Stimulated activated naive CD8-positive, alpha-beta T cell treated with anti-CD3 and anti-CD28 coated beads, Interleukin-15, amount 100 ng/mL, for 72 hours (primary cell): ENCODE measurements at regions not wholly inside any gene's neighbourhood (a gene's known extent, or its start where the extent isn't known, plus 50 kb on each side); places are given as distances from the start of the nearest gene placed in this dataset.

ENCODE experiments used
- ATAC-seq: fragments of 150-1000 bp; cut with Tn5 transposase; 2 replicates; pipeline ENCODE4 v1.10.0; 2021; ENCODE audit warnings: mild to moderate bottlenecking, moderate library complexity
- DNase-seq, 2 donors: peaks; one replicate each; pipeline ENCODE4 v3.0.0; 2021 to 2022
- H3K27ac Mint-ChIP-seq, 2 donors: one replicate each; pipeline ENCODE4 v1.8.0; 2022; ENCODE audit warnings: mild to moderate bottlenecking in 2 of 2, mixed read lengths in 2 of 2, moderate library complexity in 2 of 2
- H3K27me3 Mint-ChIP-seq: one replicate; pipeline ENCODE4 v1.8.0; 2022; ENCODE audit warnings: mixed read lengths
- H3K4me1 Mint-ChIP-seq: one replicate; pipeline ENCODE4 v1.8.0; 2022; ENCODE audit warnings: mild to moderate bottlenecking, mixed read lengths
- H3K4me3 Mint-ChIP-seq, 2 donors: one replicate each; pipeline ENCODE4 v1.8.0; 2022; ENCODE audit warnings: mild to moderate bottlenecking in 2 of 2, mixed read lengths in 2 of 2, moderate library complexity in 1 of 2
- H3K9me3 Mint-ChIP-seq, 2 donors: one replicate each; pipeline ENCODE4 v1.8.0; 2022; ENCODE audit warnings: mixed read lengths in 2 of 2

- no peak for ATAC-seq
- Mint-ChIP-seq H3K4me3 (no peak overlapping the region), H3K27me3 (peaks cover 15% of the 10 kb centered on the region), H3K9me3 (no peaks in the 10 kb centered on the region), H3K27ac (no peak overlapping the region), H3K4me1 (peaks cover 17% of the 10 kb centered on the region)
- DNase-seq = no peak
These were observed 446.5 kb downstream of the BCL11A start for GRCh38 chr2:60106836-60107529.

GRCh38 chr2:60105906-60106305 is 447.5 kb downstream of the BCL11A start:
- DNase-seq (no peak), ATAC-seq (no peak)
- Mint-ChIP-seq H3K9me3 (no peaks in the 10 kb centered on the region), H3K27me3 (peaks cover 15% of the 10 kb centered on the region), H3K27ac (no peak overlapping the region), H3K4me1 (peaks cover 17% of the 10 kb centered on the region), H3K4me3 (no peak overlapping the region)

- DNase-seq (peak in 1 of 2 donors; percentile 11), ATAC-seq (peak; percentile 88)
- Mint-ChIP-seq H3K27me3 (peaks cover 15% of the 10 kb centered on the region), H3K4me3 (peak overlapping the region; percentile 52 to 56), H3K27ac (peak overlapping the region in 1 of 2 donors; percentile 1), H3K4me1 (peaks cover 17% of the 10 kb centered on the region), H3K9me3 (no peaks in the 10 kb centered on the region)
These were observed 448.6 kb downstream of the BCL11A start for GRCh38 chr2:60104514-60105505.

- Mint-ChIP-seq H3K4me1 (peaks cover 10% of the 10 kb centered on the region), H3K27me3 (no peaks in the 10 kb centered on the region), H3K4me3 (no peak overlapping the region), H3K9me3 (no peaks in the 10 kb centered on the region), H3K27ac (no peak overlapping the region)
- ATAC-seq = no peak
- no peak for DNase-seq
These were observed 453.4 kb downstream of the BCL11A start for GRCh38 chr2:60100034-60100433.

GRCh38 chr2:60098996-60099395 is 454.5 kb downstream of the BCL11A start:
- H3K27me3 Mint-ChIP-seq = no peaks in the 10 kb centered on the region
- ATAC-seq = no peak
- no peaks in the 10 kb centered on the region for H3K4me1 Mint-ChIP-seq
- H3K27ac Mint-ChIP-seq = no peak overlapping the region
- H3K9me3 Mint-ChIP-seq = no peaks in the 10 kb centered on the region
- H3K4me3 Mint-ChIP-seq = no peak overlapping the region
- no peak for DNase-seq

GRCh38 chr2:60097298-60097697 is 456.2 kb downstream of the BCL11A start:
- Mint-ChIP-seq H3K4me1 (no peaks in the 10 kb centered on the region), H3K27ac (no peak overlapping the region), H3K27me3 (no peaks in the 10 kb centered on the region), H3K4me3 (no peak overlapping the region), H3K9me3 (no peaks in the 10 kb centered on the region)
- no peak for DNase-seq
- no peak for ATAC-seq

GRCh38 chr2:60096556-60096955 is 456.9 kb downstream of the BCL11A start:
- H3K27ac Mint-ChIP-seq = no peak overlapping the region
- no peaks in the 10 kb centered on the region for H3K9me3 Mint-ChIP-seq
- H3K4me1 Mint-ChIP-seq = no peaks in the 10 kb centered on the region
- DNase-seq (no peak), ATAC-seq (no peak)
- no peak overlapping the region for H3K4me3 Mint-ChIP-seq
- H3K27me3 Mint-ChIP-seq = no peaks in the 10 kb centered on the region

- H3K9me3 Mint-ChIP-seq = no peaks in the 10 kb centered on the region
- H3K27me3 Mint-ChIP-seq = no peaks in the 10 kb centered on the region
- H3K4me1 Mint-ChIP-seq = no peaks in the 10 kb centered on the region
- ATAC-seq (no peak), DNase-seq (no peak)
- H3K27ac Mint-ChIP-seq = no peak overlapping the region
- no peak overlapping the region for H3K4me3 Mint-ChIP-seq
These were observed 457.6 kb downstream of the BCL11A start for GRCh38 chr2:60095903-60096302.

GRCh38 chr2:60095202-60095815 is 458.1 kb downstream of the BCL11A start:
- Mint-ChIP-seq H3K4me1 (no peaks in the 10 kb centered on the region), H3K27ac (no peak overlapping the region), H3K9me3 (no peaks in the 10 kb centered on the region), H3K27me3 (no peaks in the 10 kb centered on the region), H3K4me3 (no peak overlapping the region)
- no peak for ATAC-seq
- DNase-seq = no peak

GRCh38 chr2:60094450-60094929 is 459.0 kb downstream of the BCL11A start:
- Mint-ChIP-seq H3K27me3 (no peaks in the 10 kb centered on the region), H3K9me3 (no peaks in the 10 kb centered on the region), H3K27ac (no peak overlapping the region), H3K4me3 (no peak overlapping the region), H3K4me1 (no peaks in the 10 kb centered on the region)
- ATAC-seq = no peak
- DNase-seq = no peak

GRCh38 chr2:60092781-60093180 is 460.7 kb downstream of the BCL11A start:
- Mint-ChIP-seq H3K9me3 (no peaks in the 10 kb centered on the region), H3K4me3 (no peak overlapping the region), H3K27me3 (no peaks in the 10 kb centered on the region), H3K4me1 (no peaks in the 10 kb centered on the region), H3K27ac (peak overlapping the region in 1 of 2 donors; percentile 10)
- DNase-seq (no peak), ATAC-seq (no peak)

- no peak for DNase-seq
These were observed 461.6 kb downstream of the BCL11A start for GRCh38 chr2:60091894-60092293.

GRCh38 chr2:60091266-60091665 is 462.2 kb downstream of the BCL11A start:
- Mint-ChIP-seq H3K4me1 (no peaks in the 10 kb centered on the region), H3K27me3 (no peaks in the 10 kb centered on the region), H3K4me3 (no peak overlapping the region), H3K9me3 (no peaks in the 10 kb centered on the region), H3K27ac (no peak overlapping the region)
- no peak for DNase-seq
- ATAC-seq = no peak

More at GRCh38 chr2:60091894-60092293, 461.6 kb downstream of the BCL11A start:
- H3K4me3 Mint-ChIP-seq = no peak overlapping the region
- no peaks in the 10 kb centered on the region for H3K27me3 Mint-ChIP-seq
- no peak for ATAC-seq
- no peaks in the 10 kb centered on the region for H3K4me1 Mint-ChIP-seq
- peak overlapping the region in 1 of 2 donors; percentile 11 for H3K27ac Mint-ChIP-seq
- H3K9me3 Mint-ChIP-seq = no peaks in the 10 kb centered on the region

GRCh38 chr2:60079562-60079961 is 473.9 kb downstream of the BCL11A start:
- no peaks in the 10 kb centered on the region for H3K27me3 Mint-ChIP-seq
- H3K9me3 Mint-ChIP-seq = no peaks in the 10 kb centered on the region
- H3K4me3 Mint-ChIP-seq = no peak overlapping the region
- no peak overlapping the region for H3K27ac Mint-ChIP-seq
- ATAC-seq (no peak), DNase-seq (no peak)
- H3K4me1 Mint-ChIP-seq = no peaks in the 10 kb centered on the region

GRCh38 chr2:60075048-60075447 is 478.4 kb downstream of the BCL11A start:
- Mint-ChIP-seq H3K9me3 (no peaks in the 10 kb centered on the region), H3K27me3 (no peaks in the 10 kb centered on the region), H3K27ac (peak overlapping the region in 1 of 2 donors; percentile 10), H3K4me1 (no peaks in the 10 kb centered on the region), H3K4me3 (no peak overlapping the region)
- no peak for ATAC-seq
- no peak for DNase-seq
